ENCODE measurements at regions not wholly inside any gene's neighbourhood (a gene's known extent, or its start where the extent isn't known, plus 50 kb on each side); places are given as distances from the start of the nearest gene placed in this dataset.

GRCh38 chr15:66927201-66928077, 138.0 kb upstream of the SMAD3 start:
- Histone ChIP-seq H3K36me3 (no peaks in the 10 kb centered on the region), H3K4me3 (no peak overlapping the region), H3K27me3 (no peaks in the 10 kb centered on the region), H3K4me1 (peaks cover 0 to 38% of the 10 kb centered on the region in 2 donors), H3K9me3 (peaks cover 0 to 7% of the 10 kb centered on the region in 2 donors), H3K27ac (peak overlapping the region in 1 of 2 donors; percentile 60)
- no peak for DNase-seq (ENCODE audit: low spot score)
- TF ChIP-seq, protein P1, sequence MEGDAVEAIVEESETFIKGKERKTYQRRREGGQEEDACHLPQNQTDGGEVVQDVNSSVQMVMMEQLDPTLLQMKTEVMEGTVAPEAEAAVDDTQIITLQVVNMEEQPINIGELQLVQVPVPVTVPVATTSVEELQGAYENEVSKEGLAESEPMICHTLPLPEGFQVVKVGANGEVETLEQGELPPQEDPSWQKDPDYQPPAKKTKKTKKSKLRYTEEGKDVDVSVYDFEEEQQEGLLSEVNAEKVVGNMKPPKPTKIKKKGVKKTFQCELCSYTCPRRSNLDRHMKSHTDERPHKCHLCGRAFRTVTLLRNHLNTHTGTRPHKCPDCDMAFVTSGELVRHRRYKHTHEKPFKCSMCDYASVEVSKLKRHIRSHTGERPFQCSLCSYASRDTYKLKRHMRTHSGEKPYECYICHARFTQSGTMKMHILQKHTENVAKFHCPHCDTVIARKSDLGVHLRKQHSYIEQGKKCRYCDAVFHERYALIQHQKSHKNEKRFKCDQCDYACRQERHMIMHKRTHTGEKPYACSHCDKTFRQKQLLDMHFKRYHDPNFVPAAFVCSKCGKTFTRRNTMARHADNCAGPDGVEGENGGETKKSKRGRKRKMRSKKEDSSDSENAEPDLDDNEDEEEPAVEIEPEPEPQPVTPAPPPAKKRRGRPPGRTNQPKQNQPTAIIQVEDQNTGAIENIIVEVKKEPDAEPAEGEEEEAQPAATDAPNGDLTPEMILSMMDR (IDR thresholded peaks at IDR 0.05), result no peak

DNA sequence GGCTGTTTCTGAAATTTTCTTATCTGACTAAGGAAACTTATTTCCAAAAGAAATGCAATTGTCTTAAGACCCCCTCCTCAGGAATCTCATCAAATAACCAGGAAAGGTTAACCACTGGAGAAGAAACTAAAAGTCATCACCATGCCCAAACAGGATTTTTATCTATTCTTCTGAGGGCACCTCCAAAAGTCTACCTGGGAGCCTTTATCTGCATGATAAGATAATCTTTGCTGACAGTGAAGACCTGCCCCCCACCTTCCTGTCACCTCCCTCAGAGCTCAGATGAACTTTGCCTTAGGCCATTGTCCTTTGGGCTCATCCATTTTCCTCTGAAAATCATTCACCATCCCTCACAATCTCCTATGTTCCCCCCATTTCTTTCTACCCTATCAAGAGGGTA, 137.3 kb upstream of the SMAD3 start:
- TF ChIP-seq, protein P1 (IDR thresholded peaks at IDR 0.05), result no peak
- Histone ChIP-seq H3K27ac (peak overlapping the region in 1 of 2 donors; percentile 60), H3K27me3 (no peaks in the 10 kb centered on the region), H3K36me3 (no peaks in the 10 kb centered on the region), H3K9me3 (peaks cover 0 to under 1% of the 10 kb centered on the region in 2 donors), H3K4me3 (no peak overlapping the region), H3K4me1 (peaks cover 0 to 38% of the 10 kb centered on the region in 2 donors)
- DNase-seq (ENCODE audit: low spot score), result no peak

DNA sequence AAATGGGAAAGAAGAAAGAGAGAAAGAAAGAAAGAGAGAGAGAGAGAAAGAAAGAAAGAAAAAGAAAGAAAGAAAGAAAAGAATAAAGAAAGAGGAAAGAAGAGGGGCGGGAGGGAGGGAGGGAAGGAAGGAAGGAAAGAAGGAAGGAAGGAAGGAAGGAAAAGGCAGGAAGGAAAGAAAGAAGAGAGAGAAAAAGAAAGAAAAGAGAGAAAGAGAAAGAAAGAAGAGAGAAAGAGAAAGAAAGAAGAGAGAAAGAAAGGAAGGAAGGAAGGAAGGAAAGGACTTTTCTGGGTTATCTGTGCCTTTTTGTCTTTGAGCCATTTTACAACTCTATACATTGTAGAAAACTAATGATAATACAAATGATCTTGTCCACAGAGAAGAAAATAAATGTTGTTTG, 136.6 kb upstream of the SMAD3 start:
- no peaks in the 10 kb centered on the region for H3K27me3 ChIP-seq
- TF ChIP-seq, protein P1 (IDR thresholded peaks at IDR 0.05), result no peak
- H3K4me3 ChIP-seq, result no peak overlapping the region
- no peaks in the 10 kb centered on the region for H3K36me3 ChIP-seq
- H3K4me1 ChIP-seq, result peaks cover 0 to 38% of the 10 kb centered on the region in 2 donors
- no peak overlapping the region for H3K27ac ChIP-seq
- H3K9me3 ChIP-seq, result peaks cover 0 to 4% of the 10 kb centered on the region in 2 donors
- no peak for DNase-seq (ENCODE audit: low spot score)

DNA sequence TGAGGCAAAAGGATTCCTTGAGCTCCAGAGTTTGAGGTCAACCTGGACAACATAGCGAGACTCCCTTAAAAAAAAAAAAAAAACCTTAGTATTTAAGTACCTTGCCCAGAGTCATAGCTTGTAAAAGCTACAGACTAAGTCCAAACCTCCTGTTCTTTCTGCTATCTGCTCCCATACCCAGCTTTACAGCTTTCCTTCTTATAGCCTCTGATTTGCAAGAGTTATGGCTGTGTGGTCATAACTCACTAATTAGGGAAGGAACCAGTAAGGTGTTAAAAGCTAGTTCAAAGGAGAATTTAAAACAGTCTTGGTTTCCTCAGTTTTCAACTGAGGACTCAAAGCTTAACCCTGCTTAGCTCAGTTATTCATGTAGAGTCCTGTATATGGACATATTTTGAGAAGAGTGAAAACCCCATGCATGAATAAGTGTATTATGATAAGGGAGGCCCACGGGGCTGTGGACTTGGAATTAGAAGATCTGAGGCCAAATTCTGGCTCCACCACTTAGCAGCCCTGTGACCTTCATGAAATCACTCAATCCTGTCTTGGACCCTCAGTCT, 135.5 kb upstream of the SMAD3 start:
- H3K36me3 ChIP-seq, result no peaks in the 10 kb centered on the region
- H3K27me3 ChIP-seq, result no peaks in the 10 kb centered on the region
- H3K27ac ChIP-seq, result no peak overlapping the region
- DNase-seq (ENCODE audit: low spot score), result no peak
- TF ChIP-seq, protein P1 (IDR thresholded peaks at IDR 0.05), result no peak
- H3K9me3 ChIP-seq, result peaks cover 0 to 6% of the 10 kb centered on the region in 2 donors
- H3K4me3 ChIP-seq, result no peak overlapping the region
- peaks cover 0 to 38% of the 10 kb centered on the region in 2 donors for H3K4me1 ChIP-seq

- no peaks in the 10 kb centered on the region for H3K27me3 ChIP-seq
- no peak overlapping the region for H3K27ac ChIP-seq
- peaks cover 0 to 46% of the 10 kb centered on the region in 2 donors for H3K4me1 ChIP-seq
- no peaks in the 10 kb centered on the region for H3K36me3 ChIP-seq
- TF ChIP-seq, protein P1 (IDR thresholded peaks at IDR 0.05), result no peak
- H3K4me3 ChIP-seq, result no peak overlapping the region
- peaks cover 0 to 6% of the 10 kb centered on the region in 2 donors for H3K9me3 ChIP-seq
- DNase-seq (ENCODE audit: low spot score), result no peak
These were observed 133.4 kb upstream of the SMAD3 start for GRCh38 chr15:66931768-66932633.
